ENCODE measurements at regions not wholly inside any gene's neighbourhood (a gene's known extent, or its start where the extent isn't known, plus 50 kb on each side); places are given as distances from the start of the nearest gene placed in this dataset.

- Histone ChIP-seq H3K36me3 (no peaks in the 10 kb centered on the region), H3K4me3 (no peak overlapping the region), H3K27ac (no peak overlapping the region), H3K9me3 (no peaks in the 10 kb centered on the region), H3K4me1 (no peaks in the 10 kb centered on the region), H3K27me3 (no peaks in the 10 kb centered on the region)
- intact Hi-C loops (cut with DNase I; ENCODE audit: low total_unique reads), result no loop called here
- TF ChIP-seq POLR2A (IDR thresholded peaks at IDR 0.05) (no peak), CTCF (IDR thresholded peaks at IDR 0.05 in 4 of 5, conservative IDR thresholded peaks at IDR 0.05 in 1 of 5) (no peak)
- in situ Hi-C loops (cut with MboI; ENCODE audit: low sequenced_read_pairs in 4 of 4), result no loop called here
- DNase-seq, result no peak
- ATAC-seq, result no peak
These were observed 118.6 kb downstream of the MAT2B start for GRCh38 chr5:163623986-163624385.

- H3K4me1 ChIP-seq, result no peaks in the 10 kb centered on the region
- no peak overlapping the region for H3K4me3 ChIP-seq
- no peaks in the 10 kb centered on the region for H3K27me3 ChIP-seq
- no peak for DNase-seq
- no peaks in the 10 kb centered on the region for H3K9me3 ChIP-seq
- TF ChIP-seq CTCF (IDR thresholded peaks at IDR 0.05 in 4 of 5, conservative IDR thresholded peaks at IDR 0.05 in 1 of 5), result no peak
- no peak for TF ChIP-seq POLR2A (IDR thresholded peaks at IDR 0.05)
- in situ Hi-C loops (cut with MboI; ENCODE audit: low sequenced_read_pairs in 4 of 4), result no loop called here
- H3K27ac ChIP-seq, result no peak overlapping the region
- no peaks in the 10 kb centered on the region for H3K36me3 ChIP-seq
- intact Hi-C loops (cut with DNase I; ENCODE audit: low total_unique reads), result no loop called here
- no peak for ATAC-seq
These were observed 119.0 kb downstream of the MAT2B start for GRCh38 chr5:163624431-163624830.

GRCh38 chr5:163626904-163627434 is 121.5 kb downstream of the MAT2B start:
- in situ Hi-C loops (cut with MboI; ENCODE audit: low sequenced_read_pairs in 4 of 4) (no loop called here), intact Hi-C loops (cut with DNase I; ENCODE audit: low total_unique reads) (no loop called here)

GRCh38 chr5:163631856-163632255 is 126.4 kb downstream of the MAT2B start:
- H3K4me3 ChIP-seq, result no peak overlapping the region
- TF ChIP-seq CTCF (IDR thresholded peaks at IDR 0.05 in 4 of 5, conservative IDR thresholded peaks at IDR 0.05 in 1 of 5) (no peak), POLR2A (IDR thresholded peaks at IDR 0.05) (no peak)
- DNase-seq (no peak), ATAC-seq (no peak)
- no peaks in the 10 kb centered on the region for H3K9me3 ChIP-seq
- intact Hi-C loops (cut with DNase I; ENCODE audit: low total_unique reads) (no loop called here), in situ Hi-C loops (cut with MboI; ENCODE audit: low sequenced_read_pairs in 4 of 4) (no loop called here)
- H3K27me3 ChIP-seq, result no peaks in the 10 kb centered on the region
- H3K36me3 ChIP-seq, result no peaks in the 10 kb centered on the region
- no peaks in the 10 kb centered on the region for H3K4me1 ChIP-seq
- no peak overlapping the region for H3K27ac ChIP-seq

More at GRCh38 chr5:163626904-163627434, 121.5 kb downstream of the MAT2B start:
- H3K36me3 ChIP-seq, result no peaks in the 10 kb centered on the region
- no peaks in the 10 kb centered on the region for H3K27me3 ChIP-seq
- no peaks in the 10 kb centered on the region for H3K4me1 ChIP-seq
- no peaks in the 10 kb centered on the region for H3K9me3 ChIP-seq
- TF ChIP-seq CTCF (IDR thresholded peaks at IDR 0.05 in 4 of 5, conservative IDR thresholded peaks at IDR 0.05 in 1 of 5), result no peak
- no peak for TF ChIP-seq POLR2A (IDR thresholded peaks at IDR 0.05)
- H3K4me3 ChIP-seq, result no peak overlapping the region
- ATAC-seq (no peak), DNase-seq (no peak)
- H3K27ac ChIP-seq, result no peak overlapping the region

- Histone ChIP-seq H3K4me3 (no peak overlapping the region), H3K36me3 (no peaks in the 10 kb centered on the region), H3K4me1 (no peaks in the 10 kb centered on the region), H3K9me3 (no peaks in the 10 kb centered on the region), H3K27me3 (no peaks in the 10 kb centered on the region), H3K27ac (no peak overlapping the region)
- no peak for TF ChIP-seq CTCF (IDR thresholded peaks at IDR 0.05 in 4 of 5, conservative IDR thresholded peaks at IDR 0.05 in 1 of 5)
- DNase-seq, result no peak
- intact Hi-C loops (cut with DNase I; ENCODE audit: low total_unique reads), result no loop called here
- ATAC-seq, result no peak
- in situ Hi-C loops (cut with MboI; ENCODE audit: low sequenced_read_pairs in 4 of 4), result no loop called here
These were observed 128.6 kb downstream of the MAT2B start for GRCh38 chr5:163633926-163634460.

Data from gastrocnemius medialis (tissue), 4 donors.